K562 (cell line): ENCODE measurements at regions not wholly inside any gene's neighbourhood (a gene's known extent, or its start where the extent isn't known, plus 50 kb on each side); places are given as distances from the start of the nearest gene placed in this dataset.

Experiments used
- ATAC-seq: fragments of 200-7000 bp; cut with Tn5 transposase; 3 replicates; pipeline ENCODE4 v1.9.1; 2020; ENCODE audit warnings: moderate library complexity
- BruUV-seq: library from RNA; stranded (reverse); fragments of 400-500 nt; replicated peaks from 2 replicates; lab custom pipeline; 2021; lab: Mats Ljungman, UMichigan
- CTCF ChIA-PET: fragments of 300-600 bp; formaldehyde crosslinking; extraction: SDS; loops from one replicate; lab custom pipeline; 2021; ENCODE audit warnings: low intra/inter-chr PET ratio; lab: Yijun Ruan, JAX
- POLR2A ChIA-PET: fragments of 300-600, 350-650 bp; sonication (Branson Sonifier 250); formaldehyde crosslinking; extraction: SDS; loops from one replicate; lab custom pipeline; 2021; ENCODE audit warnings: antibody characterized with exemption, inconsistent platforms; lab: Yijun Ruan, JAX
- DNase-seq, 4 experiments: peaks; one replicate each; pipeline versions ENCODE4 v3.0.0 to v3.0.0-alpha.2; 2011 to 2018; ENCODE audit warnings: low spot score in 3 of 4, mixed read lengths in 3 of 4; ENCODE audit errors: extremely low read depth in 1 of 4
- FAIRE-seq: peaks from 2 replicates; lab custom pipeline; 2011; peaks lifted over from hg19 to GRCh38; lab: Jason Lieb, UNC
- H2AFZ ChIP-seq: 2 replicates; pipeline ENCODE4 v1.6.0; 2011; ENCODE audit warnings: low read depth, low read length, control low read depth, inconsistent platforms
- H3K27ac ChIP-seq: fragments of 200-600 bp; 3 replicates; pipeline ENCODE4 v1.8.0; 2011; ENCODE audit warnings: low read depth, mild to moderate bottlenecking, control low read depth, inconsistent platforms, low read length, moderate library complexity, mixed read lengths; ENCODE audit errors: extremely low read depth
- H3K27me3 ChIP-seq, 2 experiments: fragments of 300-600 bp in 1 of 2; 2 replicates in 1 of 2; 3 replicates in 1 of 2; pipeline versions ENCODE4 v1.6.0 to v1.8.0; 2011; ENCODE audit warnings: inconsistent platforms in 2 of 2, low read length in 2 of 2, mild to moderate bottlenecking in 1 of 2, mixed read lengths in 1 of 2, moderate library complexity in 1 of 2; ENCODE audit not compliant: control insufficient read depth in 2 of 2, insufficient read depth in 2 of 2
- H3K36me3 ChIP-seq: fragments of 300-600 bp; 3 replicates; pipeline ENCODE4 v1.8.0; 2011; ENCODE audit warnings: mild to moderate bottlenecking, low read length, inconsistent platforms; ENCODE audit not compliant: control insufficient read depth, insufficient read depth
- H3K4me1 ChIP-seq, 2 experiments: fragments of 200-600 bp in 1 of 2; replicated peaks in 1 of 2; 2 replicates in 1 of 2; 3 replicates in 1 of 2; pipeline versions ENCODE4 v1.5.1 to v1.8.0; 2011; ENCODE audit warnings: inconsistent platforms in 2 of 2, low read length in 2 of 2, mild to moderate bottlenecking in 1 of 2, mixed read lengths in 1 of 2, moderate library complexity in 1 of 2; ENCODE audit not compliant: control insufficient read depth in 2 of 2, insufficient read depth in 2 of 2
- H3K4me2 ChIP-seq: 2 replicates; pipeline ENCODE4 v1.6.1; 2011; ENCODE audit warnings: low read length, control low read depth, inconsistent platforms, mixed read lengths; ENCODE audit not compliant: insufficient read depth
- H3K4me3 ChIP-seq: fragments of 200-600 bp; sonication (generic), shearing (Covaris generic); 2 replicates; pipeline ENCODE4 v1.5.1; 2016; ENCODE audit warnings: control low read depth, inconsistent platforms
- H3K79me2 ChIP-seq: fragments of 200-600 bp; 3 replicates; pipeline ENCODE4 v1.8.0; 2011; ENCODE audit warnings: low read length, inconsistent platforms; ENCODE audit not compliant: control insufficient read depth, insufficient read depth
- H3K9ac ChIP-seq, 2 experiments: 2 replicates each; pipeline versions ENCODE4 v1.6.0 to v1.6.1; 2011; ENCODE audit warnings: low read depth in 2 of 2, low read length in 2 of 2, control low read depth in 1 of 2, inconsistent platforms in 1 of 2, mild to moderate bottlenecking in 1 of 2, mixed read lengths in 1 of 2; ENCODE audit not compliant: insufficient read depth in 1 of 2
- H3K9me1 ChIP-seq: one replicate; pipeline ENCODE4 v1.6.0; 2011; ENCODE audit warnings: inconsistent platforms, mild to moderate bottlenecking, low read length, moderate library complexity; ENCODE audit not compliant: control insufficient read depth, insufficient read depth
- H3K9me3 ChIP-seq: replicated peaks from 2 replicates; pipeline ENCODE4 v1.5.1; 2011; ENCODE audit warnings: low read depth, low read length, inconsistent platforms; ENCODE audit not compliant: control insufficient read depth, insufficient read depth
- H4K20me1 ChIP-seq: replicated peaks from 2 replicates; pipeline ENCODE4 v1.6.1; 2011; ENCODE audit warnings: low read length, inconsistent platforms, mixed read lengths; ENCODE audit not compliant: control insufficient read depth, insufficient read depth
- ARNT ChIP-seq, 2 experiments: fragments of 450-650 bp; IDR thresholded peaks; 2 replicates each; pipeline ENCODE4 v1.6.1; 2016; ENCODE audit warnings: mild to moderate bottlenecking in 1 of 2
- CREM ChIP-seq: IDR thresholded peaks from 2 replicates; pipeline ENCODE4 v1.6.1; 2014; ENCODE audit warnings: antibody characterized with exemption, low read depth
- E2F3 ChIP-seq: fragments of 250-450 bp; sonication (Bioruptor Pico); IDR thresholded peaks from 2 replicates; pipeline ENCODE4 v1.4.0; 2020; ENCODE audit warnings: mild to moderate bottlenecking
- ETV5 ChIP-seq: sonication (generic); formaldehyde crosslinking; IDR thresholded peaks from 2 replicates; pipeline ENCODE4 v1.4.0; 2020; ENCODE audit warnings: low read depth, mild to moderate bottlenecking, missing genetic modification reagents
- GATAD2A ChIP-seq: fragments of 450-650 bp; IDR thresholded peaks from 2 replicates; pipeline ENCODE4 v1.6.1; 2017
- MEF2D ChIP-seq: conservative IDR thresholded peaks from 2 replicates; pipeline ENCODE4 v1.6.1; 2016; ENCODE audit warnings: low read depth, missing genetic modification characterization, missing compliant biosample characterization
- MTA1 ChIP-seq: fragments of 450-650 bp; IDR thresholded peaks from 2 replicates; pipeline ENCODE4 v1.6.1; 2017; ENCODE audit warnings: borderline replicate concordance
- MYNN ChIP-seq, 2 experiments: sonication (generic); formaldehyde crosslinking in 1 of 2; IDR thresholded peaks; 2 replicates each; pipeline versions ENCODE4 v1.5.0 to v1.6.1; 2016 to 2020; ENCODE audit warnings: antibody characterized with exemption in 1 of 2, missing genetic modification reagents in 1 of 2
- NFXL1 ChIP-seq: fragments of 450-650 bp; formaldehyde crosslinking; IDR thresholded peaks from 2 replicates; pipeline ENCODE4 v1.4.0; 2021; ENCODE audit warnings: mild to moderate bottlenecking
- POLR2AphosphoS2 ChIP-seq: IDR thresholded peaks from 2 replicates; pipeline ENCODE4 v1.6.1; 2012; ENCODE audit warnings: low read length, improper control_type of control experiment
- WHSC1 ChIP-seq: IDR thresholded peaks from one replicate; pipeline ENCODE4 v1.6.1; 2012; ENCODE audit warnings: low read length, control low read depth, inconsistent platforms
- ZNF263 ChIP-seq: sonication (generic); formaldehyde crosslinking; IDR thresholded peaks from 2 replicates; pipeline ENCODE4 v1.8.0; 2022; ENCODE audit warnings: mild to moderate bottlenecking, missing genetic modification reagents, borderline replicate concordance
- ZNF436 ChIP-seq: fragments of 250-450, 450-650 bp; sonication (Bioruptor Pico); formaldehyde crosslinking; IDR thresholded peaks from 2 replicates; pipeline ENCODE4 v1.7.0; 2020; ENCODE audit warnings: mild to moderate bottlenecking
- WGBS: fragments of 100-300 bp; shearing (Covaris generic); methylation state at CpG from one replicate; pipeline ENCODE4 v1.1.6; 2016; ENCODE audit warnings: low coverage, mixed read lengths; ENCODE audit not compliant: insufficient coverage; ENCODE audit errors: missing lambda C conversion rate; 5-methylcytosine and 5-hydroxymethylcytosine counted together
- in situ Hi-C: fragments of 300-500 bp; cut with MboI; formaldehyde crosslinking; loops from 4 replicates; pipeline ENCODE4 v1.15.0; 2018; ENCODE audit warnings: inconsistent platforms, mixed read lengths
- intact Hi-C: fragments of 100-400 bp; cut with micrococcal nuclease; formaldehyde crosslinking; loops from 2 replicates; pipeline ENCODE4 v1.14.2; 2022

DNA sequence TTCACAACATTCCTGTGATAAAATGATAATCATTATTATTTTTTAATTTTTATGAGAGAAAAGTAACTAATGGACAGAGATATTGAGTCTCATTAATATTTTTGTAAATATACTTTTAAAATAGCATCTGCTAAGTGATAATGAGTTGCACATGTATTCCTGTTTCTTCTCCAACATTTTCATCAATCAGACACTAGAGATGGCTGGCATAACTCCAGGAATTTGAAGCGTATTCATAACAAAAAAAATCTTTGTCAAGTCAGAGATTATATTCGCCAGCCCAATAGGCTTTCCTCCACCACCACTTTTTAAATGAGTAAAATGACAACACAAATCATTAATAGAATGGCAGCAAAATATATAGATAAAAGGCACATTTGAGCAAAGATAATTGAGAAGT lies 524.0 kb upstream of the KCND2 start:
- Histone ChIP-seq H4K20me1 (no peaks in the 10 kb centered on the region), H3K9me3 (no peaks in the 10 kb centered on the region), H3K79me2 (peaks cover 6% of the 10 kb centered on the region; the same call in 1 of the 3 replicates), H3K4me3 (no peak overlapping the region), H3K27ac (no peak overlapping the region), H3K9ac (no peak overlapping the region), H3K4me2 (no peak overlapping the region), H2AFZ (no peak overlapping the region), H3K27me3 (no peaks in the 10 kb centered on the region), H3K9me1 (no peaks in the 10 kb centered on the region), H3K36me3 (peaks cover 5% of the 10 kb centered on the region; the same call in 1 of the 3 replicates), H3K4me1 (no peaks in the 10 kb centered on the region)
- TF ChIP-seq ZNF263 (CRISPR knock-in tag) = no peak
- no peak for TF ChIP-seq E2F3 (CRISPR knock-in tag)
- TF ChIP-seq GATAD2A = no peak
- TF ChIP-seq NFXL1 = no peak
- no peak for TF ChIP-seq ETV5 (CRISPR knock-in tag)
- no peak for TF ChIP-seq MTA1
- TF ChIP-seq WHSC1 = no peak
- POLR2A ChIA-PET = no interaction called here
- FAIRE-seq (no peak), ATAC-seq (no peak), DNase-seq (no peak)
- 31% methylated on average over 2 of the region's 2 CpGs for WGBS
- CTCF ChIA-PET = no interaction called here
- intact Hi-C loops = no loop called here
- in situ Hi-C loops = no loop called here
- no TSS peak for BruUV-seq

DNA sequence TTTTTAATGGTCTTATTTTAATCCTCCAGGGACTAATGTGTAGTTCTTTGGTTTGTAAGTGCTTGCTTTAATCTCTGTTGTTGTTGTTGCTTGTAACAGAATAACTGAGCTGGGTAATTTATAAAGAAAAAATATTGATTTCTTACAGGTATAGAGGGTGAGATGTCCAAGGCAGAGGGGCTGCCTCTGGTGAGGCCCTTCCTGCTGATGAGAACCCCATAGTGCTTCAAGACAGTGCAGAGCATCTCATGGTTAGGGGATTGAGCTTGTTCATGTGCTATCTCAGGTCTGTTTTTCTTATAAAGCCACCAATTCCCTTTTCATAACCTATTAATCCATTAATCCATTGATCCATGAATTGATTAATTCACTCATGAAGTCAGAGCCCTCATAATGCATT lies 516.3 kb upstream of the KCND2 start:
- H2AFZ ChIP-seq = no peak overlapping the region
- H3K27me3 ChIP-seq = no peaks in the 10 kb centered on the region
- H3K9ac ChIP-seq = no peak overlapping the region
- CTCF ChIA-PET = no interaction called here
- H3K27ac ChIP-seq = no peak overlapping the region
- H3K4me2 ChIP-seq = no peak overlapping the region
- no peaks in the 10 kb centered on the region for H4K20me1 ChIP-seq
- TF ChIP-seq ZNF436 (CRISPR knock-in tag) = no peak
- no peak for TF ChIP-seq CREM
- no peak for TF ChIP-seq MYNN (IDR thresholded peaks at IDR 0.05)
- TF ChIP-seq MYNN (CRISPR knock-in tag; IDR thresholded peaks at IDR 0.05) = no peak
- no peak for TF ChIP-seq POLR2AphosphoS2
- TF ChIP-seq MEF2D (tag) = no peak
- no peak for TF ChIP-seq ARNT (IDR thresholded peaks at IDR 0.05)
- TF ChIP-seq, all 486 proteins: peak for 0
- H3K36me3 ChIP-seq = 0 out of 3 replicates have a peak, but pooled peaks cover 3% of the 10 kb centered on the region
- no peaks in the 10 kb centered on the region for H3K9me3 ChIP-seq
- in situ Hi-C loops = no loop called here
- ATAC-seq = no peak; the same call in 2 of the 3 replicates
- FAIRE-seq = no peak
- intact Hi-C loops = no loop called here
- no peaks in the 10 kb centered on the region for H3K9me1 ChIP-seq
- no peak for DNase-seq
- no peaks in the 10 kb centered on the region for H3K4me1 ChIP-seq
- H3K4me3 ChIP-seq = no peak overlapping the region
- POLR2A ChIA-PET = interaction anchor here (0.7 kb wide), 1 partner anchor 88 kb away, joined by 3 read pairs; no protein-coding TSS in a partner anchor
- BruUV-seq = no TSS peak
- no peaks in the 10 kb centered on the region for H3K79me2 ChIP-seq
